ENCODE measurements at regions not wholly inside any gene's neighbourhood (a gene's known extent, or its start where the extent isn't known, plus 50 kb on each side); places are given as distances from the start of the nearest gene placed in this dataset.

DNA sequence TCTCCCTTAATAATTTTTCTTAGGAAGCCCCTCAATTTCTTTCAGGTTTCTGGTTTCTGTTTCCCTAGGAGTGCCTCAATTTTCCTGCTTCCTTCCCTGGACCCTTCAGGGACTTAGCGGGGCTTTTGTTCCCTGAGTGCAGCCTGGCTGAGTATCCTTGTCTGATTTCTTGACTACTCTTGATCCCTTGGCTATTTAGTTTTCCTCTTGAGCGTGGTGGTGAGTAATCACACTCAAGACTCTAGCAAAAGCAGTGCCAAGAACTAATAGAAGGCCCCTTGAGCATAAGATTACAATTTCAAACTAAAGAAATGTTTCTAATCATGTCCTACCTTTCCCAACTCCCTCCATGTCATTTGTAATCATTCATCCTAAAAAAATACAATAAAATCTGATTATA is 94.3 kb upstream of the C3orf80 start:
- Histone ChIP-seq H3K27me3 (replicated peaks; ENCODE audit: insufficient read depth) (no peaks in the 10 kb centered on the region), H3K4me3 (no peak overlapping the region), H3K9me3 (no peaks in the 10 kb centered on the region), H3K4me1 (replicated peaks) (no peaks in the 10 kb centered on the region), H3K36me3 (no peaks in the 10 kb centered on the region), H3K27ac (no peak overlapping the region)
- no peak for DNase-seq (ENCODE audit: low spot score)
- no peak for TF ChIP-seq POLR2AphosphoS5 (IDR thresholded peaks at IDR 0.05)
- TF ChIP-seq, protein P1, sequence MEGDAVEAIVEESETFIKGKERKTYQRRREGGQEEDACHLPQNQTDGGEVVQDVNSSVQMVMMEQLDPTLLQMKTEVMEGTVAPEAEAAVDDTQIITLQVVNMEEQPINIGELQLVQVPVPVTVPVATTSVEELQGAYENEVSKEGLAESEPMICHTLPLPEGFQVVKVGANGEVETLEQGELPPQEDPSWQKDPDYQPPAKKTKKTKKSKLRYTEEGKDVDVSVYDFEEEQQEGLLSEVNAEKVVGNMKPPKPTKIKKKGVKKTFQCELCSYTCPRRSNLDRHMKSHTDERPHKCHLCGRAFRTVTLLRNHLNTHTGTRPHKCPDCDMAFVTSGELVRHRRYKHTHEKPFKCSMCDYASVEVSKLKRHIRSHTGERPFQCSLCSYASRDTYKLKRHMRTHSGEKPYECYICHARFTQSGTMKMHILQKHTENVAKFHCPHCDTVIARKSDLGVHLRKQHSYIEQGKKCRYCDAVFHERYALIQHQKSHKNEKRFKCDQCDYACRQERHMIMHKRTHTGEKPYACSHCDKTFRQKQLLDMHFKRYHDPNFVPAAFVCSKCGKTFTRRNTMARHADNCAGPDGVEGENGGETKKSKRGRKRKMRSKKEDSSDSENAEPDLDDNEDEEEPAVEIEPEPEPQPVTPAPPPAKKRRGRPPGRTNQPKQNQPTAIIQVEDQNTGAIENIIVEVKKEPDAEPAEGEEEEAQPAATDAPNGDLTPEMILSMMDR (IDR thresholded peaks at IDR 0.05): no peak
- no peak for TF ChIP-seq POLR2A (IDR thresholded peaks at IDR 0.05)
- 72% methylated on average over 2 of the region's 2 CpGs for WGBS
- intact Hi-C loops (cut with DNase I): no loop called here

GRCh38 chr3:160132226-160132625 is 93.0 kb upstream of the C3orf80 start:
- DNase-seq (ENCODE audit: low spot score): no peak
- 64% methylated on average over 4 of the region's 4 CpGs for WGBS
- TF ChIP-seq, protein P1 (IDR thresholded peaks at IDR 0.05): no peak
- TF ChIP-seq POLR2A (IDR thresholded peaks at IDR 0.05): no peak
- TF ChIP-seq POLR2AphosphoS5 (IDR thresholded peaks at IDR 0.05): no peak
- intact Hi-C loops (cut with DNase I): no loop called here
- Histone ChIP-seq H3K36me3 (no peaks in the 10 kb centered on the region), H3K27me3 (replicated peaks; ENCODE audit: insufficient read depth) (no peaks in the 10 kb centered on the region), H3K4me3 (no peak overlapping the region), H3K9me3 (no peaks in the 10 kb centered on the region), H3K4me1 (replicated peaks) (no peaks in the 10 kb centered on the region), H3K27ac (no peak overlapping the region)

DNA sequence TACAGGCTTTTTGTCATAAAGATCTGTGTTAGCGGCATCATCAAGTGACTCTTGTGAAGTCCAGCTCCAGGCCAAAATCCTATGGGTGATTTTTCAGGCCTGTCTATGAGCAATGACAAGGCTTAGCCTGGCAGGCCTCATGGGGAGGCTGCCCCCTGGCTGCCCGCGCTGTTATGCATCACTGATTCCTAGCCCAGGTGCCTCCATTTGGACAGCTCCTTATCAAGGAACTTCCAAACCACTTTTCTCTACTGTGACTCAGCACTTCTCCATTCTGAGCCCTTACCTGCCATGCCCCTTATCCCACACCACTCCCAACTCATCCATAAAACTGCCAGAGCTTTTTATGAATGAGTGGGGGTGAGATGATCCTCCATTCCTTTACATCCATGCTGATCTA is 91.5 kb upstream of the C3orf80 start:
- H3K4me1 ChIP-seq (replicated peaks): no peaks in the 10 kb centered on the region
- no peaks in the 10 kb centered on the region for H3K36me3 ChIP-seq
- H3K4me3 ChIP-seq: no peak overlapping the region
- intact Hi-C loops (cut with DNase I): no loop called here
- no peak for DNase-seq (ENCODE audit: low spot score)
- no peak for TF ChIP-seq POLR2AphosphoS5 (IDR thresholded peaks at IDR 0.05)
- TF ChIP-seq, protein P1 (IDR thresholded peaks at IDR 0.05): no peak
- TF ChIP-seq POLR2A (IDR thresholded peaks at IDR 0.05): no peak
- no peak overlapping the region for H3K27ac ChIP-seq
- no peaks in the 10 kb centered on the region for H3K27me3 ChIP-seq (replicated peaks; ENCODE audit: insufficient read depth)
- whole genome bisulfite sequencing: 89% methylated on average over 3 of the region's 3 CpGs
- H3K9me3 ChIP-seq: no peaks in the 10 kb centered on the region

- no peak overlapping the region for H3K27ac ChIP-seq
- no peaks in the 10 kb centered on the region for H3K9me3 ChIP-seq
- 93% methylated on average over 4 of the region's 4 CpGs for WGBS
- TF ChIP-seq POLR2AphosphoS5 (IDR thresholded peaks at IDR 0.05): no peak
- TF ChIP-seq POLR2A (IDR thresholded peaks at IDR 0.05): no peak
- TF ChIP-seq, protein P1 (IDR thresholded peaks at IDR 0.05): no peak
- H3K4me3 ChIP-seq: no peak overlapping the region
- no peak for DNase-seq (ENCODE audit: low spot score)
- no peaks in the 10 kb centered on the region for H3K4me1 ChIP-seq (replicated peaks)
- intact Hi-C loops (cut with DNase I): no loop called here
- no peaks in the 10 kb centered on the region for H3K36me3 ChIP-seq
- no peaks in the 10 kb centered on the region for H3K27me3 ChIP-seq (replicated peaks; ENCODE audit: insufficient read depth)
Measured at GRCh38 chr3:160134454-160134853, 90.8 kb upstream of the C3orf80 start.

DNA sequence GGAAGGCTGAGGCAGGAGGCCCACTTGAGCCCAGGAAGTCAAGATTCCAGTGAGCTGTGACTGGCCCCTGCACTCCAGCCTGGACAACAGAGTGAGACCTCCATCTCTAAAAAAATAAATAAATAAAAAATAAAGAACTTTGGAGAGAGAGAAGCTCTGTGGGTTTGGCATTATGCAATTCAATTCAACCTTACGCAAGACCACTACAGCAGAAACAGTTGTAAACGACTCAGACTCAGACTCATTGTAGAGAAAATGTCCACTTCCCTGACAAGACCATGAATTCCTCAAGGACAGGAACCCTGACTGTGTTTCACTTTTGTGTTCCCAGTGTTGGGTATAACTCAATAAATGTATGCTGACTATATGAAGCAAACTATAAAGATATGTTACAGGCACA is 90.3 kb upstream of the C3orf80 start:
- intact Hi-C loops (cut with DNase I): no loop called here
- WGBS: 89% methylated on average over 2 of the region's 2 CpGs
- H3K9me3 ChIP-seq: no peaks in the 10 kb centered on the region
- no peak overlapping the region for H3K4me3 ChIP-seq
- H3K27me3 ChIP-seq (replicated peaks; ENCODE audit: insufficient read depth): no peaks in the 10 kb centered on the region
- no peak overlapping the region for H3K27ac ChIP-seq
- H3K36me3 ChIP-seq: no peaks in the 10 kb centered on the region
- TF ChIP-seq, protein P1 (IDR thresholded peaks at IDR 0.05): no peak
- no peak for TF ChIP-seq POLR2A (IDR thresholded peaks at IDR 0.05)
- no peak for TF ChIP-seq POLR2AphosphoS5 (IDR thresholded peaks at IDR 0.05)
- H3K4me1 ChIP-seq (replicated peaks): no peaks in the 10 kb centered on the region
- DNase-seq (ENCODE audit: low spot score): no peak

Measured in prostate gland (tissue), 2 donors.